ENCODE measurements at regions not wholly inside any gene's neighbourhood (a gene's known extent, or its start where the extent isn't known, plus 50 kb on each side); places are given as distances from the start of the nearest gene placed in this dataset.

DNA sequence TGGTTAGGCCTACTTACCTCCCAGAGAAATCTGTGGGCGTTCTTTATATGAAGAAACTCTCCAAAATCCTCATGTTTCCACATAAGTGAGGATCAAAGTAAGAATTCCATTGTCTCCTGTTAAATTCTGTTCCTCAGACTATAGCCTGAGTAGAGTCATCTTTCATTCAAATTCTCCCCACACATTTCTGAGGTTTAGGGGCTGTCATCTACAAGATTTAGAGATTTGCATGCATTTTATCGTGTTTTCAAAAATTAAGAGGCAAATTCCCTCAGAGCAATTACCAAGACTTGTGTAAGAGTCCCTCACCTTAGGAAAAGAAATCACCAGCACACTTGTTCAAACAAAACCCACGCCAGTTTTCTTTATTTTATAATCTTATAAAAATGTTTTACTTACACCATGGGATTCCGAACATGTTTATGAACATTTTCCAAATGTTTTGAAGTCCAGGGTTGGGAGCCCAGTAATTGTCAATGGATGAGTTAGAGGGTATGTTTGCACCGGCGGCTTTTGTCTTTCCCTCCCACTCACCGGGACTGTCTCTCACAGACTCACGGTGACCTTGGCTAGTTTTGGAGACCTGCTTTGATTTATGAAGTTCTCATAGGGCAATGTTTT, 367.6 kb downstream of the ENC1 start:
- no peaks in the 10 kb centered on the region for H3K9me2 ChIP-seq (replicated peaks; ENCODE audit: low read depth, low read length)
- H3F3A ChIP-seq (ENCODE audit: low read depth): no peaks in the 10 kb centered on the region
- H3K4me3 ChIP-seq (ENCODE audit: low read length, poor library complexity, severe bottlenecking): no peak overlapping the region
- no peaks in the 10 kb centered on the region for H3K27me3 ChIP-seq (ENCODE audit: insufficient read depth, low read length, poor library complexity, severe bottlenecking)
- no peaks in the 10 kb centered on the region for H4K20me1 ChIP-seq (ENCODE audit: insufficient read depth, low read length, poor library complexity, severe bottlenecking)
- no peaks in the 10 kb centered on the region for H3K9me3 ChIP-seq (ENCODE audit: insufficient read depth, low read depth, low read length)
- H3K4me1 ChIP-seq (ENCODE audit: insufficient read depth, low read length, poor library complexity, severe bottlenecking): no peaks in the 10 kb centered on the region
- no peak overlapping the region for H3K9ac ChIP-seq (ENCODE audit: low read depth, low read length, poor library complexity, severe bottlenecking)
- no peak overlapping the region for H2AFZ ChIP-seq (ENCODE audit: low read length)
- H3K4me2 ChIP-seq (ENCODE audit: low read depth, low read length, poor library complexity, severe bottlenecking): no peak overlapping the region
- TF ChIP-seq EZH2phosphoT487 (IDR thresholded peaks at IDR 0.05; ENCODE audit: borderline replicate concordance): no peak
- TF ChIP-seq, protein P1, sequence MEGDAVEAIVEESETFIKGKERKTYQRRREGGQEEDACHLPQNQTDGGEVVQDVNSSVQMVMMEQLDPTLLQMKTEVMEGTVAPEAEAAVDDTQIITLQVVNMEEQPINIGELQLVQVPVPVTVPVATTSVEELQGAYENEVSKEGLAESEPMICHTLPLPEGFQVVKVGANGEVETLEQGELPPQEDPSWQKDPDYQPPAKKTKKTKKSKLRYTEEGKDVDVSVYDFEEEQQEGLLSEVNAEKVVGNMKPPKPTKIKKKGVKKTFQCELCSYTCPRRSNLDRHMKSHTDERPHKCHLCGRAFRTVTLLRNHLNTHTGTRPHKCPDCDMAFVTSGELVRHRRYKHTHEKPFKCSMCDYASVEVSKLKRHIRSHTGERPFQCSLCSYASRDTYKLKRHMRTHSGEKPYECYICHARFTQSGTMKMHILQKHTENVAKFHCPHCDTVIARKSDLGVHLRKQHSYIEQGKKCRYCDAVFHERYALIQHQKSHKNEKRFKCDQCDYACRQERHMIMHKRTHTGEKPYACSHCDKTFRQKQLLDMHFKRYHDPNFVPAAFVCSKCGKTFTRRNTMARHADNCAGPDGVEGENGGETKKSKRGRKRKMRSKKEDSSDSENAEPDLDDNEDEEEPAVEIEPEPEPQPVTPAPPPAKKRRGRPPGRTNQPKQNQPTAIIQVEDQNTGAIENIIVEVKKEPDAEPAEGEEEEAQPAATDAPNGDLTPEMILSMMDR (conservative IDR thresholded peaks at IDR 0.05; ENCODE audit: low read length): no peak
- H3K79me2 ChIP-seq (ENCODE audit: insufficient read depth, low read length): no peaks in the 10 kb centered on the region
- H3K36me3 ChIP-seq (ENCODE audit: insufficient read depth, low read length): no peaks in the 10 kb centered on the region

DNA sequence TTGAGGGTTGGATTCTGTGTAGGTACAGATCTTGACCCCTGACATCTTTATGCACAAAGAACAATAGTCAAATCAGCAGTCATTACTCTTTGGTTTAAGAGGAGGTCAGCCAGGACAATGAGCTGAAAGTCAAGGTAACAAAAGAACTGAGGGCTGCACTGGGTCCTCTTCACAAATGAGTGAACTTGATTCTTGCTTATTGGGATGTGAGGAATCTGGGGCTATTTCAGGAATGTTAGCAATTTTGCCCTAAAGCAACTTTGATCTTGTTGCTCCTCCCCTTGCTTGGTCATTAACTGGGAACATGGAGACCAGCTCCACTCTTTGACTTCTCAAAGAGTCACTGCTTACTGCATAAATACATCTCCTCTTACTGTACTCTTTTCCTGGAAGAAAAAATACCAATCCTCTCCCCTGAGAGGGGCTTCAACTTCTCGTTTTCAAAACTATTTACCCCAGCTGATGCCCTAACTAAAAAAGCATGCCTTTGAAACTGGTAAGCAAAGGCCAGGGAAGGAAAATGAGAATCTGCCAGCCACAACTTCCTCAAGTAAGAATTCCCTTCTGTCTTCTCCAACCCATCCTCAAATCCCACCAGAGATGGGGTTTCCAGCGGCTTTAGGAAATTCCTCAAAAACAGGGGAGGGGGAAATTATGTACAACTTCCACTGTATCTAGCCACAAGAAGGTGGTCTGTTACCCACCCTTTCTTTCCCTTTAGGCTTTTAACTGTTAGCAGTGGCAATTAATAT, 368.3 kb downstream of the ENC1 start:
- no peaks in the 10 kb centered on the region for H3F3A ChIP-seq (ENCODE audit: low read depth)
- no peak overlapping the region for H3K4me3 ChIP-seq (ENCODE audit: low read length, poor library complexity, severe bottlenecking)
- no peaks in the 10 kb centered on the region for H3K4me1 ChIP-seq (ENCODE audit: insufficient read depth, low read length, poor library complexity, severe bottlenecking)
- no peak overlapping the region for H3K4me2 ChIP-seq (ENCODE audit: low read depth, low read length, poor library complexity, severe bottlenecking)
- no peaks in the 10 kb centered on the region for H3K9me2 ChIP-seq (replicated peaks; ENCODE audit: low read depth, low read length)
- H3K9me3 ChIP-seq (ENCODE audit: insufficient read depth, low read depth, low read length): no peaks in the 10 kb centered on the region
- TF ChIP-seq EZH2phosphoT487 (IDR thresholded peaks at IDR 0.05; ENCODE audit: borderline replicate concordance): no peak
- TF ChIP-seq, protein P1 (conservative IDR thresholded peaks at IDR 0.05; ENCODE audit: low read length): no peak
- H3K79me2 ChIP-seq (ENCODE audit: insufficient read depth, low read length): no peaks in the 10 kb centered on the region
- no peaks in the 10 kb centered on the region for H3K36me3 ChIP-seq (ENCODE audit: insufficient read depth, low read length)
- peak overlapping the region; percentile 48; the same call in 1 of the 2 replicates for H2AFZ ChIP-seq (ENCODE audit: low read length)
- no peaks in the 10 kb centered on the region for H4K20me1 ChIP-seq (ENCODE audit: insufficient read depth, low read length, poor library complexity, severe bottlenecking)
- H3K9ac ChIP-seq (ENCODE audit: low read depth, low read length, poor library complexity, severe bottlenecking): no peak overlapping the region
- H3K27me3 ChIP-seq (ENCODE audit: insufficient read depth, low read length, poor library complexity, severe bottlenecking): no peaks in the 10 kb centered on the region

DNA sequence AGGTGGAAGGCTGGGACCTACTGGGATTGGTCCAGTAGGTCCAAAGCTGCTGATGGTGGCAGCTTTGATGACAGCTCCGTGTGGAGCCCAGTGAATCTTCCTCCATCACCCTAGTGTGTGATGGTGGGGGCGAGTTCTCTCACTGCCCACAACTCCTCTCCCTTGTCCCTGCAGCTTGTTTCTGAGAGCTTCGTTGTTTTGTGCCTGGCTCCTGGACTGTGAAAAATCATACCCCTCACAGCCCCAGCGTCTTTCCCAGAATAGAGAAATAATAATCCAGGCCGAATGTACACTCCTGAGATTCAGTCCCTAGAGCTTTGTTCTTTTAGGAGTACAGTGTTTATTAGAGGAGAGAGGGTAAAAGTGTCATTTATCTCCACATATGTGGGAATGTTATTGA, 372.2 kb downstream of the ENC1 start:
- no peak overlapping the region for H3K4me3 ChIP-seq (ENCODE audit: low read length, poor library complexity, severe bottlenecking)
- H3K79me2 ChIP-seq (ENCODE audit: insufficient read depth, low read length): no peaks in the 10 kb centered on the region
- TF ChIP-seq, protein P1 (conservative IDR thresholded peaks at IDR 0.05; ENCODE audit: low read length): no peak
- no peak for TF ChIP-seq EZH2phosphoT487 (IDR thresholded peaks at IDR 0.05; ENCODE audit: borderline replicate concordance)
- no peaks in the 10 kb centered on the region for H3K9me2 ChIP-seq (replicated peaks; ENCODE audit: low read depth, low read length)
- no peaks in the 10 kb centered on the region for H3K9me3 ChIP-seq (ENCODE audit: insufficient read depth, low read depth, low read length)
- no peaks in the 10 kb centered on the region for H3K36me3 ChIP-seq (ENCODE audit: insufficient read depth, low read length)
- H3K4me2 ChIP-seq (ENCODE audit: low read depth, low read length, poor library complexity, severe bottlenecking): no peak overlapping the region
- no peaks in the 10 kb centered on the region for H3K27me3 ChIP-seq (ENCODE audit: insufficient read depth, low read length, poor library complexity, severe bottlenecking)
- no peaks in the 10 kb centered on the region for H3K4me1 ChIP-seq (ENCODE audit: insufficient read depth, low read length, poor library complexity, severe bottlenecking)
- no peak overlapping the region for H3K9ac ChIP-seq (ENCODE audit: low read depth, low read length, poor library complexity, severe bottlenecking)
- no peaks in the 10 kb centered on the region for H4K20me1 ChIP-seq (ENCODE audit: insufficient read depth, low read length, poor library complexity, severe bottlenecking)
- no peaks in the 10 kb centered on the region for H3F3A ChIP-seq (ENCODE audit: low read depth)
- H2AFZ ChIP-seq (ENCODE audit: low read length): no peak overlapping the region

Data from Loucy (cell line).